T-helper 17 cell (primary cell): ENCODE measurements at regions not wholly inside any gene's neighbourhood (a gene's known extent, or its start where the extent isn't known, plus 50 kb on each side); places are given as distances from the start of the nearest gene placed in this dataset.
"Not testable (repeated sequence)": the region's sequence is repeated elsewhere in the genome, so short reads cannot be mapped to it uniquely, and the experiment has no call there.

Experiments used
- ATAC-seq: fragments of 150-1000 bp; cut with Tn5 transposase; 2 replicates; pipeline ENCODE4 v1.10.0; 2021; ENCODE audit warnings: mild to moderate bottlenecking, moderate library complexity
- DNase-seq, 3 donors: peaks; one replicate each; pipeline versions ENCODE4 v3.0.0 to v3.0.0-alpha.2; 2020 to 2021
- H3K9me3 ChIP-seq: one replicate; pipeline ENCODE4 v1.7.0; 2013; ENCODE audit warnings: low read length, mild to moderate bottlenecking; ENCODE audit not compliant: control insufficient read depth, poor library complexity, severe bottlenecking
- H3K27ac Mint-ChIP-seq: one replicate; pipeline ENCODE4 v1.8.0; 2022; ENCODE audit warnings: mild to moderate bottlenecking, moderate library complexity, mixed read lengths
- H3K27me3 Mint-ChIP-seq: one replicate; pipeline ENCODE4 v1.8.0; 2022; ENCODE audit warnings: mixed read lengths
- H3K36me3 Mint-ChIP-seq: one replicate; pipeline ENCODE4 v1.8.0; 2022; ENCODE audit warnings: low read depth, mixed read lengths
- H3K4me1 Mint-ChIP-seq: one replicate; pipeline ENCODE4 v1.8.0; 2022; ENCODE audit warnings: mild to moderate bottlenecking, mixed read lengths
- H3K4me3 Mint-ChIP-seq: one replicate; pipeline ENCODE4 v1.8.0; 2022; ENCODE audit warnings: mild to moderate bottlenecking, moderate library complexity, mixed read lengths

DNA sequence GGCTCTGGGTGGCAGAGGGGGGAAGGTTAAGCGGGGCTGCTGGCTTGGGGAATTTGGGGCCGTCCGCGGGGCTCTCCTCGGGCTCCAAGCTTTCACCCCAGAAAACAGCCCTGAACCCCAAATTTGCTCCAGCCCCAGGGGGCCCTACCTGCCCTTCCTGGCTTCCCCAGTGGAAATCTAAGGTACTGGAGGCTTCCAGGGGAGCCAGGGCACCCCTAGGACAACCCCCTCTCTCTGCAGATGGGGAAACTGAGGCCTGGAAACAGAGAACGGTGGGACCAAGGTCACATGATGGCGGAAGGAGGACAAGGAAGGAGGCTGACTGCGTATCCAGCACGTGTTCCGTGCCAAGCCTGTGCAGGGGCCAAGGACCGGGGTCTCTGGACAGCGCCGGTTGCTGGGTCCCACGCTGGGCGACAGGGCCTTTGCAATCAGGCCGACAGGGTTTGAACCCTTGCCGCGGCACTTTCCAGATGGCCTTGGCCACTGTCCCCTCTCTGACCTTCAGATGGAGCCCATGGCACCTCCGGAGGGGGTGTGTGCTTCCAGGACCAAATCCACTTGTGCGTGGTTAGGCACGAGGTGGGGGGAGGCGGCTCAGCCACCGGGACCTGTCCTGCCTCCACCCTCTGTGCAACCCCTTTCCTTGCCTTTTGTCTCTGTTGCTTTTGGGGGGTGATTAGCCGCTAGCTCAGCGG, 183.1 kb downstream of the C9orf50 start:
- H3K4me3 Mint-ChIP-seq = peak overlapping the region; percentile 94
- ATAC-seq (peak; percentile 14), DNase-seq (no peak)
- no peaks in the 10 kb centered on the region for H3K9me3 ChIP-seq
- H3K4me1 Mint-ChIP-seq = peaks cover 19% of the 10 kb centered on the region
- peaks cover 5% of the 10 kb centered on the region for H3K36me3 Mint-ChIP-seq
- H3K27me3 Mint-ChIP-seq = peaks cover 47% of the 10 kb centered on the region
- peak overlapping the region; percentile 86 for H3K27ac Mint-ChIP-seq

- Mint-ChIP-seq H3K27me3 (peaks cover 47% of the 10 kb centered on the region), H3K4me1 (peaks cover 19% of the 10 kb centered on the region), H3K27ac (peak overlapping the region; percentile 86), H3K36me3 (peaks cover 5% of the 10 kb centered on the region), H3K4me3 (peak overlapping the region; percentile 94)
- DNase-seq (peak in 2 of 3 donors; percentile 24 to 27), ATAC-seq (peak; percentile 80)
- no peaks in the 10 kb centered on the region for H3K9me3 ChIP-seq
Measured at GRCh38 chr9:129436751-129437625, 183.9 kb downstream of the C9orf50 start.

DNA sequence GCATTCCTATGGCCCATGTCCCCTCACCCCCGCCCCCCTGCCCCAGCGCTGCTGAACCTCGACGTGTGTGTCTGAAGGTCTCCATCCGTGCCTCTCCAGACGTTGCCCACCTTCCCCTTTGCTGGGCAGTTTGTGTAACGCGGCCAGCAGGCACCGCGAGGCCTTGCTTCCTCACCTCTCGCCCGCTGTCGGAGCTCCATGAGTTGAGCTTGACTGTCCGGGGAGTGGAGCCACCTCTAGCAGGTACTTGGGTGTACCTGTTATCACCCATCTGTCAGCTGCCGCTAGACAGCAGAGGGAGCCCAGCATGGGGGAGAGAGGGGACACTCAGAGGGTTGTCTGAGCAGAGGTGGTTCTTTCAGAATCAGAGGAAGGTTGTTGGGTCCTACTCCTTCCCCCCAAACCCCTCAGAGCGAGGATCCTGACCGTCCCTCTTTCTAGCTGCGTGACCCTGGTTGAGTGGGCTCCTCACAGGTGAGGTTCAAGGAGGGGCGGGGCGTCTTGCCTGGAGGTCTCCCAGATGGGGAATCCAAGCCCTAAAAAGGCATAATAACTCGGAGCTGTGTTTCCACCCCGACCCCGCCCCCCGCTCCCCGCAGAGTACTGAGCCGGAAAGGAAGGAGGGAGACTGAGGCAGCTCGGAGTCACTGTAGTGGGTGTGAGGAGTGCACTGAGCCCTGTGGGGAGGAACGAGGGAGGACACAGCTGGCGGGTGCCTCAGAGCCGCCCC, 184.7 kb downstream of the C9orf50 start:
- ATAC-seq (no peak), DNase-seq (no peak)
- peaks cover 19% of the 10 kb centered on the region for H3K4me1 Mint-ChIP-seq
- peaks cover 5% of the 10 kb centered on the region for H3K36me3 Mint-ChIP-seq
- H3K27ac Mint-ChIP-seq = peak overlapping the region; percentile 86
- H3K27me3 Mint-ChIP-seq = peaks cover 47% of the 10 kb centered on the region
- H3K4me3 Mint-ChIP-seq = peak overlapping the region; percentile 94
- no peaks in the 10 kb centered on the region for H3K9me3 ChIP-seq

DNA sequence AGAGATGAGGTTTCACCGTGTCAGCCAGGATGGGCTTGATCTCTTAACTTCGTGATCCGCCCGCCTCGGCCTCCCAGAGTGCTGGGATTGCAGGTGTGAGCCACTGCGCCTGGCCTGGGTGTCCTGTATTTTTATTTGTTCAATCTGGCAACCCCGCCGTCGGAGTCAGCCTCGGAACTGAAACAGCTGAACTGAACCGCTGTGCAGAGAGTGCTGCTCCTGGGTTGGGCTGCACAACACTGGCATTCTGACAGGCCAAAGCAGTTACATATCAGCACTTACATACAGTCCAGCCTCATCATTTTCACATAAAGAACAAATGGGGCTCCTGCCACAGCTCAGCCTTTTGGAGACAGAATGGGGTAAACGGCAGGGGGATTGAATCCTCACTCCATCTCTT, 185.6 kb downstream of the C9orf50 start:
- Mint-ChIP-seq H3K4me1 (peaks cover 17% of the 10 kb centered on the region), H3K36me3 (peaks cover 5% of the 10 kb centered on the region), H3K4me3 (peak overlapping the region; percentile 68), H3K27ac (no peak overlapping the region), H3K27me3 (peaks cover 44% of the 10 kb centered on the region)
- H3K9me3 ChIP-seq = no peaks in the 10 kb centered on the region
- ATAC-seq (no peak), DNase-seq (no peak)

DNA sequence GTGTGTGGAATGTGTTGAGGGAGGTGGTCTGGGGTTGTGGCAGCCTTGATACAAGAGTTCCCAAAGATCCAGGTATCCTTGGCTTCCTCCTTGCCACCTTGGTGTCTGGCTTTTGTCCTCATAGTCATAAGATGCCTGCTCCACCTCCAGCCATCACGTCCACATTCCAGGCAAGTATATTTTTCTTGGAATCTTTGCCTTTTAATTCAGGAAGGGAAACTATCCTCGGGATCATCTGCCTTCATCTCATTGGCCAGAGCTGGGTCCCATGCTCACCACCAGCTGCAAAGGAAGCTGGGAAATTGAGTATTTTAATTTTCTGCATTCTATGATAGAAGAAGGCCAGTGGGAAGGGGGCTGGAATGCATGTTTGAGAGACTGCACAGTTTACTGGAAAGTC, 186.7 kb downstream of the C9orf50 start:
- Mint-ChIP-seq H3K4me3 (no peak overlapping the region), H3K36me3 (peaks cover 5% of the 10 kb centered on the region), H3K27me3 (peaks cover 37% of the 10 kb centered on the region), H3K4me1 (peaks cover 17% of the 10 kb centered on the region), H3K27ac (no peak overlapping the region)
- ATAC-seq = no peak
- DNase-seq = no peak
- H3K9me3 ChIP-seq = no peaks in the 10 kb centered on the region

DNA sequence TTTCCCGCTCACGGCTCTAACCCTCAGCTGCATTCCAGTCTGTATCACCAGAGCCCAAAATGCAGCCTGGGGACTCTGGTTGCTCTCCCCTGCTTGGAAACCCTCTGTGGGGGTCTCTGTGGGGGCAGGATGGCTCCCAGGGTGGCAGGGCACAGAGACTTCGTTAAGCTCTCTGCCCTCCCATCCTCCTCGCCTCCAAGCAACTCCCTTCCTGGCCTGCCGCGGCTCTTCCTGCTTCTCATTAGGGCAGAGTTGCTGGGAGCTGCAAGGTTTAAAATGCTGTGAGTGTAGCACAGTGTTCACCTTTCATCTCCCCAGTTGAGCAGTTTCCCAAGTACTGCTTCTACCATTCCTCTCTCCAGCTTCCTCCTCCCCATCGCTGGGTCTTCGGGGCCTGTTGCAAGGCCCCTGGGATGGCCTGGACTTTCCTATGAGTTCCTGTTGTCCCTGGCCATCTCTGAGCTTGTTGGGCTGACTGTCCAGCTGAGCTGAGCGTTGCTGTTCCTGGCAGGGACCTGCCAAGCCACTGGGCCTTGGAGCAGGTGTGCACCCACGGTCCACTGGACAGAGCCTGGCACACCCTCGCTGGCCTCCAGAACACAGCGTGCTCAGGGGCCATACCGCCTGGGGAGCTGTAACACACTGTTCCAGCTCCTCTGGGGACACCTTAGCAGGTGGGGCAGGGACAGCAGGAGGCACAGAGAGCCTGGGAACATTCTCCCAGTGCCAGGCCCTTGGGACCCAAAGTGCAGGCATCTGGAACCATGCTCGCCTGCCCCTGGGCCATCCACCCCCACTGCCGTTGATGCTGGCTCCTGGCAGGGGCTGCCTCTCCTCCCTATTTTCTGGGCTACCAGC, 188.4 kb downstream of the C9orf50 start:
- no peak for ATAC-seq
- H3K4me1 Mint-ChIP-seq = peaks cover 9% of the 10 kb centered on the region
- H3K4me3 Mint-ChIP-seq = no peak overlapping the region
- H3K36me3 Mint-ChIP-seq = peaks cover 5% of the 10 kb centered on the region
- H3K27ac Mint-ChIP-seq = peak overlapping the region; percentile 24
- H3K9me3 ChIP-seq = no peaks in the 10 kb centered on the region
- peaks cover 22% of the 10 kb centered on the region for H3K27me3 Mint-ChIP-seq
- no peak for DNase-seq

DNA sequence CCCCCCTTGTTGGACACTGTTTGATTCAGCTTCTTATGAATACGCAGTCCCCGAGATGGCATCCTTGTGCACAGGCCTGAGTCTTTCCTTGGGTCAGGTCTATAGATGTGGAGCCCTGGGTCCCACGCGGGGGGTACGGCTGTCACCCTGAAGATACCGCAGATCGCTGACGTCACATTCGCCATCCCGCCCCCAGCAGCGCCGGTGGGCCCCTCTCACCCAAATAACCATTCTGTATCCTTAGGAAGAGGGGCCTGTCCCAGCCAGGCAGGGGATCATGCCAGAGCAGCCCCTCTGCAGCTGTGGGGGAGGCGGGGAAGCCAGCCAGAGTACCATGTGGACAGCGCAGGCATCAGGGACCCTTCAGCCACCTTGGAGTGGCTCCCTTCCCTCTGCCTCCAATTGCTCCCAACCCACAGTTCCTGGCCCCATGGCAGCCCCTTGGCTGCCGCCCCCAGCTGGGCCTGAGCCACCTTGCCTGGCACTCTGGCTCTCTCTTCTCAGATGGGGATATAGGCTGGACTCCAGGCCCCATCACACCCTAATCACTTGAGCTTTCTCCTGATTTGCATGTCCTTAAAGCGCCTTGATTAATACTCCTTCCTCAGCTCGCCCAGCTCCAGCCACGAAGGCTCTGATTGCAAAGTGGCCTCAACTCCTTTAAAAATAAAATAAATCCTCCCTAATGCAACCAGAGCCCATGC, 189.8 kb downstream of the C9orf50 start:
- DNase-seq = no peak
- Mint-ChIP-seq H3K36me3 (no peaks in the 10 kb centered on the region), H3K4me1 (peaks cover 7% of the 10 kb centered on the region), H3K27ac (peak overlapping the region; percentile 59), H3K27me3 (peaks cover 11% of the 10 kb centered on the region), H3K4me3 (no peak overlapping the region)
- ATAC-seq = no peak
- H3K9me3 ChIP-seq = no peaks in the 10 kb centered on the region

- H3K36me3 Mint-ChIP-seq = no peaks in the 10 kb centered on the region
- ATAC-seq (no peak), DNase-seq (no peak)
- H3K9me3 ChIP-seq = no peaks in the 10 kb centered on the region
- H3K27ac Mint-ChIP-seq = no peak overlapping the region
- peaks cover 11% of the 10 kb centered on the region for H3K27me3 Mint-ChIP-seq
- H3K4me1 Mint-ChIP-seq = peaks cover 9% of the 10 kb centered on the region
- H3K4me3 Mint-ChIP-seq = no peak overlapping the region
Measured at GRCh38 chr9:129428864-129429577, 191.9 kb downstream of the C9orf50 start.

DNA sequence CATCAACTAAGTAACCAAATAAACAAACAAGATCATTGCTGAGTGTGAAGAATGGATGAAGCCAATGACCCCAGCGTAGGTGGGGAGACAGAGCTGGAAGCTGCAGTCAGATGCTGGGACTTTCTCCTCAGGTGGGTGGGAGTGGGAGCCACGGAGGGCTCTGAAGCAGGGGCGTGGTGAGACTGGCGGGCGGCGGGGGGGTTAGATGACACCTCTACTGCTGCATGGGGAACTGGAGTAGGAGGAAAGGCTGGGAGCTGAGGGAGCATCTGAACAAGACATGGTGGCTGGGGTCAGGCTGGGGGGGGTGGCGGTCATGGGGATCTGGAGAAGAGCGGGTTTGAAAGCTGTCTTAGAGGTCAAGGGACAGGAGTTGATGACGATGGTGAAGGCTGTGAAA, 193.8 kb downstream of the C9orf50 start:
- H3K36me3 Mint-ChIP-seq = no peaks in the 10 kb centered on the region
- H3K4me3 Mint-ChIP-seq = no peak overlapping the region
- no peaks in the 10 kb centered on the region for H3K9me3 ChIP-seq
- peaks cover 23% of the 10 kb centered on the region for H3K4me1 Mint-ChIP-seq
- DNase-seq = no peak
- no peak for ATAC-seq
- H3K27me3 Mint-ChIP-seq = peaks cover 11% of the 10 kb centered on the region
- peak overlapping the region; percentile 78 for H3K27ac Mint-ChIP-seq

DNA sequence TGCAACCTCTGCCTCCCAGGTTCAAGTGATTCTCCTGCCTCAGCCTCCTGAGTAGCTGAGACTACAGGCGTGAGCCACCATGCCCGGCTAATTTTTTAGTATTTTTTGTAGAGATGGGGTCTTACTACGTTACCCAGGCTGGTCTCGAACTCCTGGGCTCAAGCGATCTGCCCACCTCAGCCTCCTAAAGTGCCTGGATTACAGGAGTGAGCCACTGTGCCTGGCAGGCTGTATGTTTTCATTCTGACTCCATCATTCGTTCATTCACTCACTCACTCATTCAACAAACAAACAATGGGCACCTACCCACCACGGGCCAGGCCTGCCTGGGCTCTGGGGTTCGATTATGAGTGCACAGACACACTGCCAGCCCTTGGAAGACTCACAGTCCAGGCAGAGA, 197.1 kb downstream of the C9orf50 start:
- not testable (repeated sequence) for H3K27me3 Mint-ChIP-seq, H3K4me3 Mint-ChIP-seq, H3K36me3 Mint-ChIP-seq, DNase-seq, H3K9me3 ChIP-seq, ATAC-seq
- Mint-ChIP-seq H3K4me1 (peaks cover 30% of the 10 kb centered on the region), H3K27ac (peak overlapping the region; percentile 75)

DNA sequence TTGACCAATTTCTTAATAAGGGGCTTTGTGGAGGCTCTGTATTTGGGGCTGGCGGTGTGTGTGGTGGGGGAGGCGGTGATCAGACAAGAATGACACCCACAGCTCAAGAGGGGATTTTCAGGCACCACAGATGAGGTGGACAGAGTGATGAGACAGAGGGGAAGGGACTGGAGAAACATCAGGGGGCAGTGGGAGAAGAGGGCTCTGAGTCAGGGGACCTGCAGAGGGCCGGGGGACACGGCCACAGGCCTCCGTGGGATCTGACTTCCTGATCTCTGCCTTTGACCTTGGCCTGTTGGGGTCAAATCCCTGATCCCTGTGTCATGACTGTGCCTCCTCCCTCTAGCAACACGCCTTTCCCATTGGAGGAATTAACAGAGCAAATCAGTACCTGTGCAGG, 197.7 kb downstream of the C9orf50 start:
- peak overlapping the region; percentile 75 for H3K27ac Mint-ChIP-seq
- H3K4me3 Mint-ChIP-seq = no peak overlapping the region
- H3K27me3 Mint-ChIP-seq = no peaks in the 10 kb centered on the region
- no peaks in the 10 kb centered on the region for H3K36me3 Mint-ChIP-seq
- DNase-seq (no peak), ATAC-seq (peak; percentile 63)
- H3K4me1 Mint-ChIP-seq = peaks cover 30% of the 10 kb centered on the region
- no peaks in the 10 kb centered on the region for H3K9me3 ChIP-seq

- Mint-ChIP-seq H3K4me1 (peaks cover 28% of the 10 kb centered on the region), H3K27ac (peak overlapping the region; percentile 75), H3K27me3 (no peaks in the 10 kb centered on the region), H3K36me3 (no peaks in the 10 kb centered on the region), H3K4me3 (peak overlapping the region; percentile 2)
- ATAC-seq (peak; percentile 51), DNase-seq (no peak)
- H3K9me3 ChIP-seq = no peaks in the 10 kb centered on the region
Measured at GRCh38 chr9:129422843-129423192, 198.1 kb downstream of the C9orf50 start.
